Left cardiac atrium (tissue), 4 donors: ENCODE measurements at regions not wholly inside any gene's neighbourhood (a gene's known extent, or its start where the extent isn't known, plus 50 kb on each side); places are given as distances from the start of the nearest gene placed in this dataset.

Source experiments
- ATAC-seq, 2 donors: fragments of 200-7000 bp; cut with Tn5 transposase; one replicate each; pipeline ENCODE4 v1.9.1; 2020; ENCODE audit warnings: mild to moderate bottlenecking in 2 of 2, moderate library complexity in 2 of 2
- DNase-seq: peaks from one replicate; pipeline ENCODE4 v3.0.0-alpha.2; 2020
- intact Hi-C, 2 donors: fragments of 100-400 bp; cut with DNase I; formaldehyde crosslinking; loops; one replicate each; pipeline versions ENCODE4 v1.14.1 to v1.15.1; 2022 to 2023
- donor health status: DM: no; HTN: yes; CAD: no.
- donor health status: DM: no; HTN: yes; CAD: no; lungs with severe emphysema.
- donor health status: DM: yes; HTN: yes; CAD: no.
- donor health status: Dilated cardiomyopathy.

DNA sequence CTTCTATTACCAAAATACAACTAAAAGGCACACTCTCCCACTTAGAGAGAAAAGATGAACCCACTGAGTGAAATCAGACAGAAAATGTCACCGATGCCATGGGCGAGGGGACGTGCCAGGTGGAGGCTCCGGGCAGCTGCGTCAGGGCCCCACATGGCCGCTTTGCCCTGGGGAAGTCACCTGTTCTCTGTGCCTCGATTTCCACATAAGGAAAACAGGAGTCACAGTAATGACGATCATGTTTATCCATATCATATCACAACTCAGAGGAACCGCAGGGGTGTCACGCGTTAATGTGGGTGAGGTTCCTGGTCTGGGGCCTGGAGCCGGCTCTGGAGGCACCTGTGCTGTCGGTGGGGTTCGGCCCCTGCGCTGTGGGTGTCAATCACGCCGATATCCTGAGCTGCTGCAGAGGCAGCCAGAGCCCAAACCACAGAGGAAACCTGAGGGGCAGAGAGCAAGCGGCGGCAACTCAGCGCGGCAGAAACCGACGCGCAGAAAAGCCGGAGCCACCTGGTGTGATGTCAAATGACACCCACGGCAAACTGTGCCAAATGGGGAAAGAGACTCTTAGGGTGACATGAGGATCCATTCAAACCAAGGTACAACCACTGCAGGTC lies 243.7 kb downstream of the BRD1 start:
- DNase-seq (no peak), ATAC-seq (no peak)
- intact Hi-C loops: no loop called here

DNA sequence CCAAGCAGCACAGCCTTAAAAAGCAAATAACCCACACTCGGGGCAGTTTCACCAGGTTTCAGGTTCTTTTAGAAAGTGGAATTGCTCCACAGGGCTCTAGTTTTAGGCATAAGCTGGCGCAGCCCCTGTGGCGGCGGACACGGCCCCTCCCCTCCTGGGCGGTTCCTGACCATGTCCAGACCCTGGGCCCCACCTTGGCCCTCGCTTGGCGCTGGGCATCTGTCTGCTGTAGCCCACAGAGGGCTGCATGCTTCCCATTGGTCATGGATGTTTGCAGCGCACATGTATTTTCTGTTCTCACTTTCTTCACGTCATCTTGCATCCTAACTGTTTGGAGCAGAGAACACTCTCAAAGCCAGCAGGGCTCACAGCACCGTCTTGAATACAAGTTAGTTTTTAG lies 244.3 kb downstream of the BRD1 start:
- intact Hi-C loops: no loop called here
- DNase-seq (no peak), ATAC-seq (no peak)

DNA sequence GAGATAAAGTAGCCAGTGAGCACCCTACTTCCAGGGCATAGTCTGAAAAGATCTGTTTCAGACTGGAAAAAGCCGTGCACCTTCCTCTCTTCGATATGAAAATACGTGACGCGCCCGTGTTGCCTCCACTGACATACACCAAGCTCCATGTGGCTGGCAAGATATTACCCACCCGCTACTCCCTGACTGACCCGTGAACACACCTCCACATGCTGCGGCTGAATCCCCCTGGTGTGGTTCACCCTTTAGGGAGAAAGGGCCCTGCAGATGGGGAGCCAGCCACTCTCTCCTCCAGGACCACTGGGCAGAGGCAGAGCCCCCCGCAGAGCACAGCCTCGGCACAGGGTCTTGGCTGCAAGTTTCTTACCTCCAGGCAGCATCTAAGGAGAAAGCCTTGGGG lies 245.0 kb downstream of the BRD1 start:
- DNase-seq (no peak), ATAC-seq (no peak)
- intact Hi-C loops: no loop called here

DNA sequence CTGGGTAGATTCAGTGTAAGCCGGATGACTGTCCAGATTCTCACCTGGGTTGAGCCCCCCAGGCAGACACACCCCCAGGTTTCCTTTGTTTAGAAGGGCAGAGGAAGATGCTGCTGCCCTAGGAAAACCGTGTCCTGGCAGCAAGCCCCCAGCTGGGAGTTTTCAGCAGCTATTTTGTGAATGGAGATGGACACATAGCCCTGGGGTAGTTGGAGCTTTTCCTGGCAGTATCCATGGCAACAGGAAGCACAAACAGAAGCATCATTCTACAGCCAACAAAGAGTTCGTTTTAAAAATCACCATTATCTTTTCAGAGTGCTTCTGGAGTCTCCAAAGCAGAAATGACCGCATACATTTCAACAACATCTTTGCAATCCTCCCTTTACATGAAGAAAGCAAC lies 245.5 kb downstream of the BRD1 start:
- ATAC-seq: no peak
- intact Hi-C loops: no loop called here
- no peak for DNase-seq

DNA sequence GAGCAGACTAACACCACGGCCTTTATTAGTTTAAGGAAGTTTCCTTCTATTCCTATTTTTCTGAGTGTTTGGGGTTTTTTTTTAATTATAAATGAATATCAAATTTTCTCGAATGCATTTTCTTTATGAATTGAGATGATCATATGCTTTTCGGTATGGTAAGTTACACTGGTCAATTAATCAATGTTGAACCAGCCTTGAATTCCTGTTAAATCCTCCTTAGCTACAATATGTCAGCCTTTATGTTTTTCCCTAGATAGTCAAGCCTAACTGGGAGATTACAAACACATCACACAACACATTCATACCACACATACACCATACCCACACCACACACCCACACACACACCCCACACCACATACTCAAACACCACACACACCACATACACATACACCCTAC lies 247.6 kb downstream of the BRD1 start:
- ATAC-seq (no peak), DNase-seq (no peak)
- intact Hi-C loops: no loop called here

DNA sequence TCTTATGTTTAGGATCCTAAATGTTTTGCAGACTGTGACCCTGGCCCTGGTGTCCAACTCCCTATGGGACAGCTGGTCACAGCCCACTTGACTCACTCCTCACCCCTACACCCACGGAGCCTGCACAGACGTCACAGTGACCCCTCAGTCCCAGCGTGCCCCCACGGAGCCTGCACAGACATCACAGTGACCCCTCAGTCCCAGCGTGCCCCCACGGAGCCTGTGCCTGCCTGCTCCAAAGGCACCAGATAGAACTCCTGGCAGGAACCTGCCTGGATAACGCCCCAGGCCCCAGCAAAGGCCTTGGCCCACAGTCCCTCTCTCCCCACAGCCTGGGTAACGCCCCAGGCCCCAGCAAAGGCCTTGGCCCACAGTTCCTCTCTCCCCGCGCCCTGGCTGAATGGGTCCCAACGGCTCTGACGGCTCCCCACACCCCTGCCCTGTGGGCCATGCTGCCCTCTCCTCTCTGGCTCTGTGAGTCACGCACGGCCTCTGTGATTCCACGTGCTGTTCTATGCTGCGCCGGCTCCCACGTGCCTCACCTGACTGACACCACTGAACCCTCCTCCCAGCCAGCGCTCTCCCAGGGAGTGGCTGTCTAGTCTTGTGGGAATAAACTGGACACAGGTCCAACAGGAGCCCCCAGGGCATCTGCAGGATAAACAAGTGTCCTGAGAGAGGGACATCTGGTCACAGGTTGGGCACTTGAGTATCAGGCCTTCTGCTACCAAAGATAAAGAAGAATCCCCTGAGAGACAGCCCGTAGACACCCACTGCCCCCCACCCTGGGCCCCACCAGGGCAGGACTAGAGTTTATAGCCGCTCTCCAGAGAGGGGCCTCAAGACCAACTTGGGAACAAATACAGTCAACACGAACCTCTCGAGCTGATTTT lies 250.3 kb downstream of the BRD1 start:
- DNase-seq (no peak), ATAC-seq (no peak)
- intact Hi-C loops: no loop called here

DNA sequence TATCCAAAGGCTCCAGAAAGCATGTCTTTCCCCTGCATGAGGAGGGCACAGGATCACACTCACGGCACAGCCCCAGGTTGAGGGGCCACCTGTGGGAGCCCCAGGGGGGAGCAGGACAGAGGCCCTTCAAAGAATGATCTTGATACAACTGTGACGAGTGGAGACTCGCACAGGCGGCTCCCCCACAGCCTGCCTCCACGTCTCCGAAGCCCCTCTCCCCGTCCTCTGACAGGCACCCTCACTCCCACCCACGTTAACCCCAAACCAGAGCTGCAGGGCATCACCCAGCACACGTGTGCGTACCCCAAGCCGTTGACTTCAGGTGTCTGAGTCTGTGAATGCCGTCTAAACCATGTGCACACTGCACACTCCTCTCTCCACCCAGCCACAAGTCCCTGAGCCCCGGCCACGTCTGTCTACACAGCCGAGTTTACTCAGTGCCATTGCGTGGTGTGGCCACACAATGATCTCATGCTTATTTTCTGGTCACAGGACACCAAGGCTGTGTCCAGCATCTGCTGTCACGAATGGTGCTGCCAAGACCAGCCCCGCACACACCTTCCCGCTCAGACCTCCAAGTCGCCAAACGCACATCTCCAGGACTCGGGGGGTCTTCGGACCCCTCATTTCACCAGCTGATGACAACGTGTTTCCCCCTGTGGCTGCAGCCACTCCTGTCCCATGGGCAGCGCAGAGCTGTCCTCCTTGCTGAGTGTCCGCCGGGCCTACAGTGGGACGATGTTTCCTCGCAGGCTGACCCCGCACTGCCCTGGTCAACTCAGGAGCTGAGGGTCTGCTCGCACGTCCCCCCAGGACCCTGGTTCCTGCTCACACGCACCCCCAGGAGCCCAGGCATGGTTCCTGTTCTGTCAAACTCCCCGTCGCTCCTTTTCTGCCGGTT lies 251.2 kb downstream of the BRD1 start:
- ATAC-seq: no peak
- intact Hi-C loops: no loop called here
- no peak for DNase-seq

DNA sequence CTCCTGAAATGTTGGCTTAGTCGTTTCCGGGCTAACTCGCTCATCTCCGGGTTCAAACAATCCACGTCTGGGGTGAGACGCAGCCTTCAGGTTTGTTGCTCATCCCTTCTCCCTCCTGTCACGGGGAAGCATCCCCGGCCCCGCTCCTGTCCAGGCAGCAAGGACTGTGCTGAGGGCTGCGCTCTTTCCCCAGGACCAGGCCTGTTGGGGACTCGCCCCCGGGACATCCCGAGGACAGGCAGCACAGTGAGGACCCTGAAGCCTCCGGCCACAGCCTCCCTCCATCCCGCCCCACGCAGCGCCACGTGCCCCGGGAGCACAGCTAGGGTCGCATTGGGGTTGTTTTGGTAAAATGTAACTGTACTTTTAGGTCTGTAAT lies 252.0 kb downstream of the BRD1 start:
- no peak for DNase-seq
- peak in 1 of 2 donors; percentile 11 for ATAC-seq
- intact Hi-C loops: no loop called here

DNA sequence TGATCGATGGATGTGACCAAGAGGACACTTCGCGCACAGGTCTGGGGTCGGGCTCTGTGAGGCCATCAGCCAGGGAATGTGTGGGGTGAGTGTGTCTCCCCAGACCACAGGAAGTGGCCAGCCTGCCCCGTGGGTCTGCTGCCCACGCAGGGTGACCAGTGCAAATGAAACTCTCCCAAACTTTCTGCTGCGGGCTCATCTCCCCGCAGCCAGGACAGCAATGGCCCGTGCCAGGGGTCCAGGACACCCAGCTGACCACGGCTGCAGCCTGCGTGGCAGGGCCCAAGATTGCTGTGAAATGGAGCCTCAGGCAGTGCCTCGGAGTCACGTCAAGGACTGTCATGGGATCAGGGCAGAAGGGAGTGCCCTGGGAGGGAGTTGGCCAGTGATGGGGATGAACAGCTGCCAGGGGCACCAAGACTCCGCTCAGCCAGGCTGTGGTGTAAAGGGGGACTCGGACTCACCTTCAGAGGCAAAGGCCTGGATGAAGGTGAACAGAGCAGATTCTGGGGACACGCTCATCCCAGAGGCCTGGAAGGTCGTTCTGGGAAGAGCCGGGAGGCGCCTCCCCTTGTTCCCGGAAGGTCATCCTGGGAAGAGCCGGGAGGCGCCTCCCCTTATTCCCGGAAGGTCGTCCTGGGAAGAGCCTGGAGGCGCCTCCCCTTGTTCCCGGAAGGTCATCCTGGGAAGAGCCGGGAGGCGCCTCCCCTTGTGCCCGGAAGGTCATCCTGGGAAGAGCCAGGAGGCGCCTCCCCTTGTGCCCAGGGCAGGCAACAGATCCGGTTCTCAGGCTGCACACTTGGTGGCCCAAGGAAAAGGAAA lies 252.6 kb downstream of the BRD1 start:
- DNase-seq: no peak
- ATAC-seq: peak in 1 of 2 donors; percentile 14
- intact Hi-C loops: no loop called here

DNA sequence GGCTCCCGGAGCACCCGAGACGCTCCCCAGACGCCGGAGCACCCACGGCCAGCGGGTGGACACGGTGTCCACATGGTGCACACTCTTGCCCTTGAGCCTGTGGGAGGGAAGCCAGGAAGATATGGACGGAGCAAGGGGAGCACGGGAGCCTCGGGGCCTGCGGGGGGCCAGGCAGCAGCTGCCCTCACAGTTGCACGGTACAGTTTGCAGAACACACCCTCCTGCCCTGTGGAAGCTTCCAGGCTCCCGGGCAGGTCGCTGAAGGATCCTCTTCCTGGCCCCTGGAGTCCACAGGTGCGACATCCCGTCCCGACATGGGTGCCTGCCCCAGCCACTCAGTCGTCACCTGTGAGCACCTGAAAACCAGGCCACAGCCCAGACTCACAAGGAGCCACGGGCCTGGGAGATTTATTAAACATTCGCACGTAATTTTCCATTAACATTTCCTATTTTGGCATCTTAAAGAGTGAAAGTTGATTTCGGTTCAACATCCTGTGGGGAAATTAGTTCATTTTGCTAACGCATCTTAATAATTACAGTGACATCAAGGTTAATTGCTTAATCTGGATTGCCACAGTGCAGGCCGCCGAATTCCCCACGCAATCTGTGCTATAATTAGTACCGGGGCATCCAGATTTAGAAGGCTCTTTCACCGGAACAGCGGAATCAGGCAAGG lies 253.3 kb downstream of the BRD1 start:
- ATAC-seq: no peak
- intact Hi-C loops: no loop called here
- DNase-seq: no peak

DNA sequence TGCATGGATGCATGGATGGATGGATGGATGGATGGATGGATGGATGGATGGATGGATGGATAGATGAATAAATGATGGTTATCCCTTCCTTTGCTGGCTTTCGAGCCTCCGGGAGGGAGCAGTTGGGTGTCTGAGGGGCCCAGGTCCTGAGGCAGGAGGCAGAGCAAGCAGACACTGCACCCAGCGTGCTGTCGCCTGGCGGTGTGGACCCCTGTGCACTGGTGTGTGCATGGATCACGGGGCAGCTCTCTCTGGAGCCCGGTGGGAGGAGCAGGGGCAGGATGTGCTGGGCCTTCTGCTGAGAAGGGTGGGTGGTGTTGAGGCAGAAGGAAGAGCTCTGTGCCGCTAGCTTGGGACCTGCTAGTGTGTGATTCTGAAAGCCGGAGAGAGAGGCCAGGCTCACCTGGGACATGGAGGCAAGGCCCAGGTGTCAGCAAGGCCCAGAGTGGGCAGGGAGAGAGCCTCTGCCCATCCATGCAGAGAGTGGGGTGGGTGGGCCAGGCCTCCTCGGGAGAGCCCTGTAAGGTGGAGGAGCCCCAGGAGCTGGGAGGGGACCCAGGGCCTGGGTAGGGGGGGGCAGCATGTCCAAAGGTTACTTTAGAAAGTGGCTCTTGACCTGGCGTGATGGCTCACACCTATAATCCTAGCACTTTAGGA lies 254.4 kb downstream of the BRD1 start:
- intact Hi-C loops: no loop called here
- DNase-seq: no peak

DNA sequence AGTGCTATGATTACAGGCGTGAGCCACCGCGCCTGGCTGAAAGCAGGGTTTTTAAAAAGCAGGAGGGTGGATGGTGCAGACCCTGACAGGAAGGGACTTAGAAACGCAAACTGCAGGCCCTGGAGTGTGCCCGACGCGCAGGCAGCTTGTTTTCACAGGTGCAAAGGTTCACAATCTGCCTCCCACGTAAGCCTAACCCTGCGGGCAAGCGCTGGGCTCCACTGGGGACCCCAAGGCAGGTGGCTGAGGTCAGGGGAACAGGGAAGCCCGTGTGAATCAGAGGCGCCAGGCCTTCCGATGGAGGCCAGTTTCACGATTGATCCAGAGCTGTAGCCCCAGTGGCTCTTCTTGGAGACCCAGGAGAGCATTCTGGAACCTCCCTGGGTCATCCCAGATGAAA lies 256.3 kb downstream of the BRD1 start:
- no peak for DNase-seq
- ATAC-seq: no peak
- intact Hi-C loops: no loop called here

More for the DNA sequence above, 254.4 kb downstream of the BRD1 start:
- ATAC-seq: no peak

DNA sequence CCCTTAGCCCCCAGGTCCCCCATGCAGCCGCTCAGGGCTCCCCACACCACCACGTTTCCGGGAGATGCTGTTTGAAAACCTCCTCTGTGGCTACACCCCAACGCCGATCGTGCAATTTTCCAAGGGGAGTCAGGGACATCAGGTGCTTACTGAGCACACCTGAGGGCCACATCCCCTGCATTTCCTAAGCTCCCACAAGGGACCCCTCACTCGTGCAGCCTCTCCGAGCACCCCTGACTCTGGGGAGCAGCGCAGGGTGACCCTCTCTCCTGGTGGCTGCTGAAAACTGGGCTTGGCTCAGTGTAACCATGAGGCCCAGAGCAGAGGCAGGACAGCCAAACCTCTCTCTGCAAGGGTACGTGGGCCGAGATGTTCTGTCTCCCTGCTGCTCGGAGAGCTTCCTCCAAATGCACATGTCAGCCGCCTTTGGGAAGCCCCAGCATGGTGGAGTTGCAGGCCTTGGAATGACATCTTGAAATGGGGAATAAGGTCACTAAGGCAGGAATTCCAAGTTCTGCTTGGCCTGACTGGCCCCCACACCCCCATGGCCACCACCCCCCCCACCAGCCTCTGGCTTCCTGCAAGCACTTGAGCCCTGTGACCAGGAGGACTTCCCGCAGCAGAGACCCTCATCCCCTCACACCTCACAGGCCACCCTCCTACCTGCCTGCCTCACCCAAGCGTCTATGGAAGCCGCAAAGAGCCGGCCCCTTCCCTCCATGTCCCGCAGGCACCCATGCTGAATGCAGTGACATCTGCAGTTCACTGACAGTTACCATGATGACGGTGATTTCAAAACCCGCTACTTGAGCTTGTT lies 257.4 kb downstream of the BRD1 start:
- ATAC-seq (no peak), DNase-seq (no peak)
- intact Hi-C loops: no loop called here

DNA sequence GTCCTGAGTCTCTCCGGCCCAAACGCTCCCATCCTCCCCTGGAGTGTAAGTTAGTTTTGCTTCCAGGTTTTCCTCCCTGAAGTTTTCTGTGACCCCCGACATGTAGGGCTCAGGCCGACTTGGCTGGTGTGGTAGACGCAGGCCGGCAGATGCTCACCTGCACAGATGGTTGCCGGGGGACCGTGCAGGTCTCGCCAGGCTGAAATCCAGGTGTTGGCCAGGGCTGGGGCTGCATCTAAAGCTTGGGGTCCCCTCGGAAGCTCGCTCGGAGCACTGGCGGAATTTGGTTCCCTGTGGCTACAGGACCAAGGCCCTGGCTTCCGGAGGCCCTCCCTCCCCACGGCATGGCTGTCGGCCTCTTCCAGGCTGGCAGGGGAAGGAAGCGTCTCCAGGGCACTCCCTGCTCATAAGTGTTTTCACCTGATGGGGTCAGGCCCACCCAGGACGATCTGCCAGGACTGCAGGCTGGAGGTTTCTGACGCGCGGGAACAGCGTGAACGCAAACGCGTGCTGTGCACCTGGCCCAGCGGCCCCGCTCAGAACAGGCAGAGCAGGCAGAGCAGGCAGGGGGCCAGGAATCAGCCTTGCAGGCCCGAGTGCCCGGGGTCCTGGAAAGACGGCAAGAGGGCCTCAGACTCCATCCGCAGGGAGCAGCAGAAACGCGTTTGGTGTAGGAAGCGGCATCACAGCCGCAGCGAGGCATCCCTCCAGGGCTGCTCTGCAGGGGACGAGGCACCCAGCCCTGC lies 258.2 kb downstream of the BRD1 start:
- no peak for ATAC-seq
- intact Hi-C loops: no loop called here

DNA sequence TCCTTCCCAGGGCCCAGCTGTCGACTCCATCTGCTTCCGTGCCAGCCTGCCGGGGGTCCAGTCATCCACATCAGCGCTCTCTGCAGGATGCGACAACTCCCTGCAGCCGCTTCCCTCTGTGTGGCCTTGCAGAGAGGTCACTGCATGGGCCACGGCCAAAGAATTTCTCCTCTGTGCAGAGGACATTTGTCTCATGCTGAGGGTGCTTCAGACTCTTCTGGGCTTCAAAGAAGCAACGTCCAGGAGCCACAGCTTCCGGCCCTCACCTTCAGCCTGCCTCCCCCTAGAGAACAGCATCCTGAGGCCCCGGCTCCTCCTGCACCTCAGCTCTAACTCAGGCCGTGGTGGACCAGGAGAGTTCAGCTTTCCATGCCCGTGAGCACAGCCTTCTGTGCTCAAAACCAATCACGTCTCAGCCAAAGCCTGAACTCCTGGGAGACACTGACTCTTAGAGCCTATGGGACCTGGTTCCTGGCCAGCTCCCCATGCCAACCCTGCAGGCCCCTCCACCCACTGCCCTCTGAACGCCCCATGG lies 258.9 kb downstream of the BRD1 start:
- intact Hi-C loops: no loop called here
- ATAC-seq (no peak), DNase-seq (no peak)

More for the DNA sequence above, 258.2 kb downstream of the BRD1 start:
- DNase-seq: no peak
